ENCODE measurements at regions not wholly inside any gene's neighbourhood (a gene's known extent, or its start where the extent isn't known, plus 50 kb on each side); places are given as distances from the start of the nearest gene placed in this dataset.
"Not testable (repeated sequence)": the region's sequence is repeated elsewhere in the genome, so short reads cannot be mapped to it uniquely, and the experiment has no call there.

GRCh38 chr20:30281584-30282197 lies 975.8 kb upstream of the DEFB115 start:
- DNase-seq, result no peak
- no peak for TF ChIP-seq CTCF (IDR thresholded peaks at IDR 0.05; ENCODE audit: low read depth, low read length)
- H3K4me3 ChIP-seq (ENCODE audit: low read depth, low read length), result no peak overlapping the region
- H3K27me3 ChIP-seq, result no peaks in the 10 kb centered on the region
- H3K9me3 ChIP-seq, result no peaks in the 10 kb centered on the region
- no peaks in the 10 kb centered on the region for H3K4me1 ChIP-seq
- no peaks in the 10 kb centered on the region for H3K36me3 ChIP-seq

GRCh38 chr20:30283476-30284280 lies 973.8 kb upstream of the DEFB115 start:
- not testable (repeated sequence) for H3K9me3 ChIP-seq, H3K27me3 ChIP-seq, H3K4me1 ChIP-seq, H3K36me3 ChIP-seq
- peak; percentile 89 for DNase-seq
- peak overlapping the region; percentile 71 for H3K4me3 ChIP-seq (ENCODE audit: low read depth, low read length)

GRCh38 chr20:30284281-30284905 lies 973.1 kb upstream of the DEFB115 start:
- Histone ChIP-seq H3K36me3 (no peaks in the 10 kb centered on the region), H3K27me3 (no peaks in the 10 kb centered on the region), H3K4me3 (ENCODE audit: low read depth, low read length) (peak overlapping the region; percentile 71), H3K9me3 (no peaks in the 10 kb centered on the region), H3K4me1 (no peaks in the 10 kb centered on the region)
- no peak for TF ChIP-seq CTCF (IDR thresholded peaks at IDR 0.05; ENCODE audit: low read depth, low read length)
- DNase-seq, result no peak

GRCh38 chr20:30285677-30286076 lies 971.8 kb upstream of the DEFB115 start:
- Histone ChIP-seq H3K4me1 (no peaks in the 10 kb centered on the region), H3K9me3 (no peaks in the 10 kb centered on the region), H3K27me3 (no peaks in the 10 kb centered on the region), H3K36me3 (no peaks in the 10 kb centered on the region), H3K4me3 (ENCODE audit: low read depth, low read length) (no peak overlapping the region)
- DNase-seq, result no peak
- TF ChIP-seq CTCF (IDR thresholded peaks at IDR 0.05; ENCODE audit: low read depth, low read length), result no peak

GRCh38 chr20:30286157-30286556 lies 971.3 kb upstream of the DEFB115 start:
- Histone ChIP-seq H3K27me3 (no peaks in the 10 kb centered on the region), H3K36me3 (no peaks in the 10 kb centered on the region), H3K9me3 (no peaks in the 10 kb centered on the region), H3K4me1 (no peaks in the 10 kb centered on the region), H3K4me3 (ENCODE audit: low read depth, low read length) (no peak overlapping the region)
- TF ChIP-seq CTCF (IDR thresholded peaks at IDR 0.05; ENCODE audit: low read depth, low read length), result no peak
- no peak for DNase-seq

- not testable (repeated sequence) for DNase-seq, H3K4me1 ChIP-seq, H3K36me3 ChIP-seq
These were observed 970.0 kb upstream of the DEFB115 start for GRCh38 chr20:30287459-30287858.

GRCh38 chr20:30288346-30288745 lies 969.1 kb upstream of the DEFB115 start:
- Histone ChIP-seq H3K27me3 (no peaks in the 10 kb centered on the region), H3K9me3 (no peaks in the 10 kb centered on the region), H3K4me3 (ENCODE audit: low read depth, low read length) (no peak overlapping the region), H3K4me1 (no peaks in the 10 kb centered on the region), H3K36me3 (no peaks in the 10 kb centered on the region)
- no peak for TF ChIP-seq CTCF (IDR thresholded peaks at IDR 0.05; ENCODE audit: low read depth, low read length)
- no peak for DNase-seq

More at GRCh38 chr20:30287459-30287858, 970.0 kb upstream of the DEFB115 start:
- H3K4me3 ChIP-seq (ENCODE audit: low read depth, low read length); H3K9me3 ChIP-seq; H3K27me3 ChIP-seq: not testable (repeated sequence)

GRCh38 chr20:30289049-30289448 lies 968.4 kb upstream of the DEFB115 start:
- not testable (repeated sequence) for H3K4me1 ChIP-seq; H3K4me3 ChIP-seq (ENCODE audit: low read depth, low read length); H3K36me3 ChIP-seq; DNase-seq; H3K27me3 ChIP-seq; H3K9me3 ChIP-seq

- H3K27me3 ChIP-seq; DNase-seq; H3K9me3 ChIP-seq; H3K4me1 ChIP-seq; H3K4me3 ChIP-seq (ENCODE audit: low read depth, low read length); H3K36me3 ChIP-seq: not testable (repeated sequence)
These were observed 967.7 kb upstream of the DEFB115 start for GRCh38 chr20:30289711-30290141.
